Right lobe of liver (tissue), 6 donors: ENCODE measurements at regions not wholly inside any gene's neighbourhood (a gene's known extent, or its start where the extent isn't known, plus 50 kb on each side); places are given as distances from the start of the nearest gene placed in this dataset.

ENCODE experiments used
- ATAC-seq, 4 donors: fragments of 200-7000 bp; cut with Tn5 transposase; one replicate each; pipeline ENCODE4 v1.9.1; 2020; ENCODE audit warnings: mild to moderate bottlenecking in 4 of 4, moderate library complexity in 4 of 4
- DNase-seq, 3 donors: peaks; one replicate each; pipeline ENCODE4 v3.0.0-alpha.2; 2020
- H3K27ac ChIP-seq, 3 donors: fragments of 200-600 bp; one replicate each; pipeline ENCODE4 v1.8.0; 2022
- H3K27me3 ChIP-seq, 2 donors: fragments of 200-600 bp; one replicate each; pipeline ENCODE4 v1.8.0; 2022
- H3K36me3 ChIP-seq, 4 donors: fragments of 200-600 bp; sonication (generic) in 1 of 4; one replicate each; pipeline versions ENCODE4 v1.5.1 to v1.8.0; 2017 to 2022; ENCODE audit warnings: control low read depth in 1 of 4
- H3K4me1 ChIP-seq, 4 donors: fragments of 200-600 bp; sonication (generic) in 1 of 4; one replicate each; pipeline versions ENCODE4 v1.5.1 to v1.8.0; 2017 to 2022; ENCODE audit warnings: control low read depth in 1 of 4
- H3K4me3 ChIP-seq, 3 donors: fragments of 200-600 bp; one replicate each; pipeline ENCODE4 v1.8.0; 2022
- H3K9me3 ChIP-seq, 4 donors: fragments of 200-600 bp; sonication (generic) in 1 of 4; one replicate each; pipeline versions ENCODE4 v1.5.1 to v1.8.0; 2017 to 2022; ENCODE audit warnings: control low read depth in 1 of 4
- CTCF ChIP-seq, 4 donors: fragments of 200-600 bp in 3 of 4; fragments of 450-650 bp in 1 of 4; IDR thresholded peaks; one replicate each; pipeline versions ENCODE4 v1.5.1 to v1.8.0; 2016 to 2022; ENCODE audit warnings: antibody characterized with exemption in 4 of 4, mild to moderate bottlenecking in 2 of 4
- POLR2A ChIP-seq: fragments of 450-650 bp; IDR thresholded peaks from one replicate; pipeline ENCODE4 v1.6.1; 2017; ENCODE audit warnings: antibody characterized with exemption, mild to moderate bottlenecking
- whole genome bisulfite sequencing: methylation state at CpG from one replicate; pipeline ENCODE4 v1.1.6; 2018; ENCODE audit warnings: low coverage, low lambda C conversion rate; ENCODE audit not compliant: insufficient coverage; ENCODE audit errors: missing lambda C conversion rate; 5-methylcytosine and 5-hydroxymethylcytosine counted together
- intact Hi-C, 2 donors: fragments of 100-400 bp; cut with DNase I; formaldehyde crosslinking; loops; one replicate each; pipeline versions ENCODE4 v1.11.2 to v1.14.1; 2022
- donor health status: DM: no; HTN: yes; CAD: no.
- donor health status: DM: no; HTN: no; CAD: no.
- donor health status: DM: no; HTN: no; CAD: no.
- donor health status: DM: no; HTN: yes; CAD: no.
- donor health status: DM: no; HTN: yes; CAD: no.

GRCh38 chr9:102844716-102845115 lies 150.4 kb upstream of the CYLC2 start:
- H3K4me3 ChIP-seq: no peak overlapping the region
- intact Hi-C loops: no loop called here
- DNase-seq: no peak
- H3K4me1 ChIP-seq: peaks cover 0 to 11% (median 0%) of the 10 kb centered on the region in 4 donors
- H3K27me3 ChIP-seq: no peaks in the 10 kb centered on the region
- H3K36me3 ChIP-seq: no peaks in the 10 kb centered on the region
- ATAC-seq: no peak
- no peak overlapping the region for H3K27ac ChIP-seq
- TF ChIP-seq CTCF (IDR thresholded peaks at IDR 0.05): no peak
- TF ChIP-seq POLR2A: no peak
- H3K9me3 ChIP-seq: no peaks in the 10 kb centered on the region
- WGBS: 70% methylated on average over 2 of the region's 2 CpGs

- H3K9me3 ChIP-seq: no peaks in the 10 kb centered on the region
- TF ChIP-seq CTCF (IDR thresholded peaks at IDR 0.05) (no peak), POLR2A (no peak)
- H3K4me3 ChIP-seq: peak overlapping the region in 1 of 3 donors; percentile 1
- H3K4me1 ChIP-seq: peaks cover 0 to 11% (median 0%) of the 10 kb centered on the region in 4 donors
- DNase-seq (no peak), ATAC-seq (peak; percentile 28 to 72 (median 46))
- intact Hi-C loops: no loop called here
- WGBS: 26% methylated on average over 2 of the region's 2 CpGs
- no peaks in the 10 kb centered on the region for H3K36me3 ChIP-seq
- H3K27me3 ChIP-seq: no peaks in the 10 kb centered on the region
- H3K27ac ChIP-seq: no peak overlapping the region
Observed at GRCh38 chr9:102842423-102842822, 152.7 kb upstream of the CYLC2 start.

- H3K27ac ChIP-seq: no peak overlapping the region
- DNase-seq (no peak), ATAC-seq (peak in 1 of 4 donors; percentile 27)
- intact Hi-C loops: no loop called here
- 42% methylated on average over 2 of the region's 2 CpGs for WGBS
- H3K9me3 ChIP-seq: no peaks in the 10 kb centered on the region
- TF ChIP-seq CTCF (IDR thresholded peaks at IDR 0.05) (no peak), POLR2A (no peak)
- H3K27me3 ChIP-seq: no peaks in the 10 kb centered on the region
- H3K4me3 ChIP-seq: no peak overlapping the region
- no peaks in the 10 kb centered on the region for H3K36me3 ChIP-seq
- H3K4me1 ChIP-seq: peaks cover 0 to 11% (median 0%) of the 10 kb centered on the region in 4 donors
Observed at GRCh38 chr9:102841376-102841775, 153.8 kb upstream of the CYLC2 start.

GRCh38 chr9:102840335-102840734 lies 154.8 kb upstream of the CYLC2 start:
- H3K4me1 ChIP-seq: peaks cover 0 to 11% (median 0%) of the 10 kb centered on the region in 4 donors
- H3K27me3 ChIP-seq: no peaks in the 10 kb centered on the region
- H3K4me3 ChIP-seq: no peak overlapping the region
- H3K9me3 ChIP-seq: no peaks in the 10 kb centered on the region
- TF ChIP-seq CTCF (IDR thresholded peaks at IDR 0.05): no peak
- no peak for TF ChIP-seq POLR2A
- H3K36me3 ChIP-seq: no peaks in the 10 kb centered on the region
- DNase-seq: no peak
- H3K27ac ChIP-seq: no peak overlapping the region
- intact Hi-C loops: no loop called here
- ATAC-seq: no peak
- 14% methylated on average over 3 of the region's 3 CpGs for WGBS

GRCh38 chr9:102832814-102833213 lies 162.3 kb upstream of the CYLC2 start:
- WGBS: 63% methylated on average over 3 of the region's 3 CpGs
- DNase-seq (no peak), ATAC-seq (no peak)
- no peak overlapping the region for H3K4me3 ChIP-seq
- no peaks in the 10 kb centered on the region for H3K4me1 ChIP-seq
- intact Hi-C loops: no loop called here
- no peaks in the 10 kb centered on the region for H3K36me3 ChIP-seq
- no peaks in the 10 kb centered on the region for H3K27me3 ChIP-seq
- no peak overlapping the region for H3K27ac ChIP-seq
- TF ChIP-seq POLR2A (no peak), CTCF (IDR thresholded peaks at IDR 0.05) (no peak)
- no peaks in the 10 kb centered on the region for H3K9me3 ChIP-seq
